ENCODE measurements at regions not wholly inside any gene's neighbourhood (a gene's known extent, or its start where the extent isn't known, plus 50 kb on each side); places are given as distances from the start of the nearest gene placed in this dataset.

DNA sequence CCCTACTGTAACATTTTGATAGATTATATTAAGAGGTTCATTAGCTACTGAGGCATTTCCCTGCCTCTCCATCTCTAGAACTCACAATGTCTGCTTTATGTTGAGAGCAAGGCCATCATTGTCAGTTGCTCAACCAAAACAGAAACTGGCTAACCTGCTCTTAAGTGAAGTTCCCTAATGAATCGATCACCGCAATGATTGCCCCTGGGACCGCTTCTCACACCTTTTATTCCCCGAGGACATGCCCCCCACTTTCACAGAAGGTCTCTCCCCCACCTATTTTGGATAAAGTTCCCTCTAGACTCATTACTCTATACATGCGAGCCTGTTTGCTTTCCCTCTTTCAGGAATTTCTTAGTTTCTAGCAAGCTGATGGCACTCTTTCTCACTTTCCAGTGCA is 108.8 kb downstream of the FAM217A start:
- no peak for TF ChIP-seq POLR2AphosphoS5 (IDR thresholded peaks at IDR 0.05; ENCODE audit: low read depth, low read length)
- TF ChIP-seq, protein P1, sequence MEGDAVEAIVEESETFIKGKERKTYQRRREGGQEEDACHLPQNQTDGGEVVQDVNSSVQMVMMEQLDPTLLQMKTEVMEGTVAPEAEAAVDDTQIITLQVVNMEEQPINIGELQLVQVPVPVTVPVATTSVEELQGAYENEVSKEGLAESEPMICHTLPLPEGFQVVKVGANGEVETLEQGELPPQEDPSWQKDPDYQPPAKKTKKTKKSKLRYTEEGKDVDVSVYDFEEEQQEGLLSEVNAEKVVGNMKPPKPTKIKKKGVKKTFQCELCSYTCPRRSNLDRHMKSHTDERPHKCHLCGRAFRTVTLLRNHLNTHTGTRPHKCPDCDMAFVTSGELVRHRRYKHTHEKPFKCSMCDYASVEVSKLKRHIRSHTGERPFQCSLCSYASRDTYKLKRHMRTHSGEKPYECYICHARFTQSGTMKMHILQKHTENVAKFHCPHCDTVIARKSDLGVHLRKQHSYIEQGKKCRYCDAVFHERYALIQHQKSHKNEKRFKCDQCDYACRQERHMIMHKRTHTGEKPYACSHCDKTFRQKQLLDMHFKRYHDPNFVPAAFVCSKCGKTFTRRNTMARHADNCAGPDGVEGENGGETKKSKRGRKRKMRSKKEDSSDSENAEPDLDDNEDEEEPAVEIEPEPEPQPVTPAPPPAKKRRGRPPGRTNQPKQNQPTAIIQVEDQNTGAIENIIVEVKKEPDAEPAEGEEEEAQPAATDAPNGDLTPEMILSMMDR (IDR thresholded peaks at IDR 0.05): no peak
- TF ChIP-seq, protein P2, sequence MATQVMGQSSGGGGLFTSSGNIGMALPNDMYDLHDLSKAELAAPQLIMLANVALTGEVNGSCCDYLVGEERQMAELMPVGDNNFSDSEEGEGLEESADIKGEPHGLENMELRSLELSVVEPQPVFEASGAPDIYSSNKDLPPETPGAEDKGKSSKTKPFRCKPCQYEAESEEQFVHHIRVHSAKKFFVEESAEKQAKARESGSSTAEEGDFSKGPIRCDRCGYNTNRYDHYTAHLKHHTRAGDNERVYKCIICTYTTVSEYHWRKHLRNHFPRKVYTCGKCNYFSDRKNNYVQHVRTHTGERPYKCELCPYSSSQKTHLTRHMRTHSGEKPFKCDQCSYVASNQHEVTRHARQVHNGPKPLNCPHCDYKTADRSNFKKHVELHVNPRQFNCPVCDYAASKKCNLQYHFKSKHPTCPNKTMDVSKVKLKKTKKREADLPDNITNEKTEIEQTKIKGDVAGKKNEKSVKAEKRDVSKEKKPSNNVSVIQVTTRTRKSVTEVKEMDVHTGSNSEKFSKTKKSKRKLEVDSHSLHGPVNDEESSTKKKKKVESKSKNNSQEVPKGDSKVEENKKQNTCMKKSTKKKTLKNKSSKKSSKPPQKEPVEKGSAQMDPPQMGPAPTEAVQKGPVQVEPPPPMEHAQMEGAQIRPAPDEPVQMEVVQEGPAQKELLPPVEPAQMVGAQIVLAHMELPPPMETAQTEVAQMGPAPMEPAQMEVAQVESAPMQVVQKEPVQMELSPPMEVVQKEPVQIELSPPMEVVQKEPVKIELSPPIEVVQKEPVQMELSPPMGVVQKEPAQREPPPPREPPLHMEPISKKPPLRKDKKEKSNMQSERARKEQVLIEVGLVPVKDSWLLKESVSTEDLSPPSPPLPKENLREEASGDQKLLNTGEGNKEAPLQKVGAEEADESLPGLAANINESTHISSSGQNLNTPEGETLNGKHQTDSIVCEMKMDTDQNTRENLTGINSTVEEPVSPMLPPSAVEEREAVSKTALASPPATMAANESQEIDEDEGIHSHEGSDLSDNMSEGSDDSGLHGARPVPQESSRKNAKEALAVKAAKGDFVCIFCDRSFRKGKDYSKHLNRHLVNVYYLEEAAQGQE (IDR thresholded peaks at IDR 0.05; ENCODE audit: insufficient read depth in 1 of 2, low read depth in 2 of 2, low read length in 1 of 2): no peak

All from Panc1 (cell line).